ENCODE measurements at regions not wholly inside any gene's neighbourhood (a gene's known extent, or its start where the extent isn't known, plus 50 kb on each side); places are given as distances from the start of the nearest gene placed in this dataset.

DNA sequence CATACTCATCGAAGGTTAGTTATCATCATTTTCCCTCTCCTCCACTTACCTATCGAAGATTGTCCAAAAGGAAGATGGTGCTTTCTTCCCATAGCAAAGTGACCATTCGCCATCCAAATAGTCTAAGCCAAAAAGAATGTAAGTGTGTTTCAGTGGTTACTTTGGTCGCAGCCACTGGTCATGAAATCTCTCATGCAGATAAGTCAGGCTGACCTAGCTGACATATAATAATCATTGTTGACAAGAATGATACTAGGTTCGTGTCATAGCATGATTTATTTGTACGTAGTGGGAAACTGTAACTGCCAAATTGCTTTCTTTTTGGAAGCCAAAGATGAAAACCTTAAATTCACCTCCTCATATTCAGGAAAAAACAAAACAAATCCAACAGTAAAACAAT lies 89.6 kb upstream of the PMAIP1 start:
- Histone ChIP-seq H3K9me3 (no peaks in the 10 kb centered on the region), H3K27ac (no peak overlapping the region), H3K27me3 (no peaks in the 10 kb centered on the region), H3K4me3 (no peak overlapping the region), H3K4me1 (no peaks in the 10 kb centered on the region), H3K36me3 (ENCODE audit: low read depth, missing control alignments) (no peaks in the 10 kb centered on the region)
- TF ChIP-seq POLR2A (IDR thresholded peaks at IDR 0.05): no peak
- no peak for DNase-seq
- intact Hi-C loops (cut with DNase I; ENCODE audit: low total_unique reads): no loop called here
- 76 to 91% methylated on average over 6 of the region's 6 CpGs for WGBS, 2 donors

DNA sequence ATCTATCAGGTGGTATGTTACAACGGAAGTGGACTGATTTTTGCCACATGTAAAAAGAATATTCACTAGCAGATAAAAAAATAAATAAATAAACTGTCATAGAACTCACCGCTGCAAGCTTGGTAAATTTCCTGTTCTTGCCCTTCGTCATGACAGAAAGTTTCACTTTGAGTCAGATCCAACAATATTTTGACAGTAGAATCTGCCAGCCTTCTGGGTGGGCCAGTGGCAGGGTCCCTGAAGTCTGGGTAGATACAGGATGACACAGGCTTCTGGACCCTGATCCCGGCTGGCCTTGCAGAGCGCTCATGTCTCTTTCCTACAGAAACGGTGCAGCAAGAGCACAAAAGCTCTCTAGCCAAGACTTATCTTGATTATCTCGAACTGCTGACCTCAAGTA lies 97.8 kb upstream of the PMAIP1 start:
- WGBS, 2 donors: 49 to 60% methylated on average over 7 of the region's 7 CpGs
- H3K27me3 ChIP-seq: no peaks in the 10 kb centered on the region
- TF ChIP-seq CTCF (IDR thresholded peaks at IDR 0.05): no peak
- no peak for TF ChIP-seq POLR2A (IDR thresholded peaks at IDR 0.05)
- H3K9me3 ChIP-seq: no peaks in the 10 kb centered on the region
- no peaks in the 10 kb centered on the region for H3K36me3 ChIP-seq (ENCODE audit: low read depth, missing control alignments)
- no peak overlapping the region for H3K4me3 ChIP-seq
- no peak overlapping the region for H3K27ac ChIP-seq
- H3K4me1 ChIP-seq: no peaks in the 10 kb centered on the region
- intact Hi-C loops (cut with DNase I; ENCODE audit: low total_unique reads): no loop called here
- no peak for DNase-seq

DNA sequence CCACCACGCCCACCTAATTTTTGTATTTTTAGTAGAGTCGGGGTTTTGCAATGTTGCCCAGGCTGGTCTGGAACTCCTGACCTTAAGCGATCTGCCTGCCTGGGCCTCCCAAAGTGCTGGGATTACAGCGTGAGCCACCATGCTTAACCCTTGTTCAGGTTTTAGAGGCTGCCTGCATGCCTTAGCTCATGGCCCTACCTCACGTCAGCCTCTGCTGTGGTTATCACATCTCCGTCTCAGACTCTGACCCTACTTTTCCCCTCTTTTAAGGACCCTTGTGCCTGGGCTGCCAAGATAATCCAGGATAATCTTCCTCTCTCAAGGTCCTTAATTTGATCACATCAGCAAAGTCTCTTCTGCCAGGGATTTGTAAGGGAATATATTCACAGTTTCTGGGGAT lies 98.2 kb upstream of the PMAIP1 start:
- TF ChIP-seq CTCF (IDR thresholded peaks at IDR 0.05) (no peak), POLR2A (IDR thresholded peaks at IDR 0.05) (no peak)
- 87 to 94% methylated on average over 6 of the region's 6 CpGs for WGBS, 2 donors
- Histone ChIP-seq H3K27ac (no peak overlapping the region), H3K4me1 (no peaks in the 10 kb centered on the region), H3K9me3 (no peaks in the 10 kb centered on the region), H3K27me3 (no peaks in the 10 kb centered on the region), H3K4me3 (no peak overlapping the region), H3K36me3 (ENCODE audit: low read depth, missing control alignments) (no peaks in the 10 kb centered on the region)
- intact Hi-C loops (cut with DNase I; ENCODE audit: low total_unique reads): no loop called here
- DNase-seq: no peak

- Histone ChIP-seq H3K9me3 (no peaks in the 10 kb centered on the region), H3K27me3 (no peaks in the 10 kb centered on the region), H3K4me1 (peaks cover 2% of the 10 kb centered on the region), H3K27ac (no peak overlapping the region), H3K36me3 (ENCODE audit: low read depth, missing control alignments) (no peaks in the 10 kb centered on the region), H3K4me3 (no peak overlapping the region)
- intact Hi-C loops (cut with DNase I; ENCODE audit: low total_unique reads): no loop called here
- no peak for DNase-seq
- no peak for TF ChIP-seq POLR2A (IDR thresholded peaks at IDR 0.05)
- TF ChIP-seq CTCF (IDR thresholded peaks at IDR 0.05): no peak
- WGBS, 2 donors: 74 to 91% methylated on average over 4 of the region's 4 CpGs
Measured at GRCh38 chr18:59800897-59801296, 98.9 kb upstream of the PMAIP1 start.

DNA sequence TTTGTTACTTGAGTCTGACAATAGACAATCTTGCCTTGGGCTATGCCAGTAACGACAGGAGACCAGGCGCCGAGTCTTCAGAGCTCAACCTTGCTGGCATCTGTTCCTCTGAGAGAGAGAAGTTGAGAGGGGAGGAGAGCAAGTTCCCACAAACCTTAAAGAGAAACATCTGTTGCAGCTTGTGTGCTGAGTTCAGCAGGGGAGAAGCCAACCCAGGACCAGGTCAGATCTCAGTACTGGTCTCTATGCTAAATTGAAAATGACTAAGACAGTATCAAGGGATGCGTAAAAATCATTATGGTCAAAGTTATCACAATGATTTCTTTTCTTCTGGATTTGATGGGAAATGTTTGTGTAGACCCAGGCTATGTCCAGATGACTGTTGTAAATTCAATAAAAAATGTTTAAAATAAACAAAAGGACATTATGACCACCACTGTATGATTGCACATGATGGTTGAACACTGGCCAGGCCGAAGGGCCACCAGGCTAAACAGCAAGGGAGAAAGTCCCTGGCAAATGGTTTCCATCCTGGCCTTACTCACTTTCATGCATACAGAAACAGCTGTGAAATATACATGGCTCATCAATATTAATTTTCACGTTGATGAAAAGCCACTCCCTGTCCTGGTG lies 100.3 kb upstream of the PMAIP1 start:
- intact Hi-C loops (cut with DNase I; ENCODE audit: low total_unique reads): no loop called here
- peaks cover 3% of the 10 kb centered on the region for H3K4me1 ChIP-seq
- no peak overlapping the region for H3K4me3 ChIP-seq
- H3K27me3 ChIP-seq: no peaks in the 10 kb centered on the region
- no peak overlapping the region for H3K27ac ChIP-seq
- TF ChIP-seq POLR2A (IDR thresholded peaks at IDR 0.05) (no peak), CTCF (IDR thresholded peaks at IDR 0.05) (no peak)
- H3K9me3 ChIP-seq: no peaks in the 10 kb centered on the region
- 53 to 63% methylated on average over 6 of the region's 6 CpGs for WGBS, 2 donors
- DNase-seq: no peak
- no peaks in the 10 kb centered on the region for H3K36me3 ChIP-seq (ENCODE audit: low read depth, missing control alignments)
